ENCODE measurements at regions not wholly inside any gene's neighbourhood (a gene's known extent, or its start where the extent isn't known, plus 50 kb on each side); places are given as distances from the start of the nearest gene placed in this dataset.
A peak's percentile ranks its signal among the peaks of the same experiment; 100 is the strongest.

GRCh38 chr10:129042776-129043595, 424.1 kb upstream of the MGMT start:
- no peak for DNase-seq (ENCODE audit: low read depth in 2 of 2)
- no peak for TF ChIP-seq CTCF (IDR thresholded peaks at IDR 0.05; ENCODE audit: low read depth, low read length)
- H3K4me3 ChIP-seq (replicated peaks in 1 of 2; ENCODE audit: low read depth in 2 of 2, low read length in 2 of 2), result no peak overlapping the region

- TF ChIP-seq CTCF (IDR thresholded peaks at IDR 0.05; ENCODE audit: low read depth, low read length), result no peak
- DNase-seq (ENCODE audit: low read depth in 2 of 2), result no peak
Observed at GRCh38 chr10:129043691-129044090, 423.4 kb upstream of the MGMT start.

GRCh38 chr10:129045599-129045998, 421.4 kb upstream of the MGMT start:
- no peak overlapping the region for H3K4me3 ChIP-seq (replicated peaks in 1 of 2; ENCODE audit: low read depth in 2 of 2, low read length in 2 of 2)
- TF ChIP-seq CTCF (IDR thresholded peaks at IDR 0.05; ENCODE audit: low read depth, low read length), result no peak
- no peak for DNase-seq (ENCODE audit: low read depth in 2 of 2)

More at GRCh38 chr10:129043691-129044090, 423.4 kb upstream of the MGMT start:
- H3K4me3 ChIP-seq (replicated peaks in 1 of 2; ENCODE audit: low read depth in 2 of 2, low read length in 2 of 2), result no peak overlapping the region

- TF ChIP-seq CTCF (IDR thresholded peaks at IDR 0.05; ENCODE audit: low read depth, low read length), result no peak
- H3K4me3 ChIP-seq (replicated peaks in 1 of 2; ENCODE audit: low read depth in 2 of 2, low read length in 2 of 2), result no peak overlapping the region
- DNase-seq (ENCODE audit: low read depth in 2 of 2), result peak in 1 of 2 donors; percentile 70
Observed at GRCh38 chr10:129046065-129046681, 420.9 kb upstream of the MGMT start.

- no peak for TF ChIP-seq CTCF (IDR thresholded peaks at IDR 0.05; ENCODE audit: low read depth, low read length)
- no peak overlapping the region for H3K4me3 ChIP-seq (replicated peaks in 1 of 2; ENCODE audit: low read depth in 2 of 2, low read length in 2 of 2)
- DNase-seq (ENCODE audit: low read depth in 2 of 2), result peak in 1 of 2 donors; percentile 31
Observed at GRCh38 chr10:129046962-129047361, 420.1 kb upstream of the MGMT start.

GRCh38 chr10:129047600-129047999, 419.4 kb upstream of the MGMT start:
- H3K4me3 ChIP-seq (replicated peaks in 1 of 2; ENCODE audit: low read depth in 2 of 2, low read length in 2 of 2), result no peak overlapping the region
- no peak for TF ChIP-seq CTCF (IDR thresholded peaks at IDR 0.05; ENCODE audit: low read depth, low read length)
- DNase-seq (ENCODE audit: low read depth in 2 of 2), result no peak
